ENCODE measurements at regions not wholly inside any gene's neighbourhood (a gene's known extent, or its start where the extent isn't known, plus 50 kb on each side); places are given as distances from the start of the nearest gene placed in this dataset.
"Not testable (repeated sequence)": the region's sequence is repeated elsewhere in the genome, so short reads cannot be mapped to it uniquely, and the experiment has no call there.

DNA sequence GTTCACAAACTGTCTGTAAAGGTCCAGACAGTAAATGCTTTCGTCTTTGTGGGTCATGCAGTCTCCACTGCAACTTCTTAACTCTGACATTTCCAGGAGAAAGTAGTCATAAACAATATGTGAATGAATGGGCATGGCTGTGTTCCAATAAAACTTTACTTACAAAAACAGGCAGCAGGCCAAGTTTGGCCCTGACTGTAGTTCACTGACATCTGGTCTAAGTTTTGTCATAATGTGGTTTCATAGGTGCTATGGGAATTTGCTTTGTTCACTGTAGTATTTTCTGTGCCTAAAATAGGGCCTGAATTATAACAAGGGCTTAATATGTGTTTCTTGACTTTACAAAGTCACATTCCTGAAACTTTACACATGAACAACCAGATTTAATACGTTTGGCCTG is 186.0 kb upstream of the KBTBD8 start:
- DNase-seq = peak; percentile 24

DNA sequence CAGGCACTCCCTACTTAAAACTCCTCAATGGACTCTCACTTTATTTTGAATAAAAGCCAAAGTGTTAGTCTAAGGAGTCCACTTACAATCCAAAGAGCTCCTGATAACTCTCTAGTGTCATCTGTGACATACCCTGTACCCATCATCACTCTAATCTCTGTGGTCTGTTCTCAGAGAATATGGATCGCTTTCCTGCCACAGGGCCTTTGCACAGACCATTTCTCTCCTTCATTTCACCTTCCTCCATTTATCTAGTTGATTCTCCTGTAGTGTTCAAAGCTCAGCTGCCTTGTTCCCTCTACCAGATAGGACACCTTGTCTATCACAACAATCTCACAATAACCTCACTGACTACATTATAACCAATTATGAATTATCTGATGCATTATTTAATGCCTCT is 185.4 kb upstream of the KBTBD8 start:
- DNase-seq = no peak

DNA sequence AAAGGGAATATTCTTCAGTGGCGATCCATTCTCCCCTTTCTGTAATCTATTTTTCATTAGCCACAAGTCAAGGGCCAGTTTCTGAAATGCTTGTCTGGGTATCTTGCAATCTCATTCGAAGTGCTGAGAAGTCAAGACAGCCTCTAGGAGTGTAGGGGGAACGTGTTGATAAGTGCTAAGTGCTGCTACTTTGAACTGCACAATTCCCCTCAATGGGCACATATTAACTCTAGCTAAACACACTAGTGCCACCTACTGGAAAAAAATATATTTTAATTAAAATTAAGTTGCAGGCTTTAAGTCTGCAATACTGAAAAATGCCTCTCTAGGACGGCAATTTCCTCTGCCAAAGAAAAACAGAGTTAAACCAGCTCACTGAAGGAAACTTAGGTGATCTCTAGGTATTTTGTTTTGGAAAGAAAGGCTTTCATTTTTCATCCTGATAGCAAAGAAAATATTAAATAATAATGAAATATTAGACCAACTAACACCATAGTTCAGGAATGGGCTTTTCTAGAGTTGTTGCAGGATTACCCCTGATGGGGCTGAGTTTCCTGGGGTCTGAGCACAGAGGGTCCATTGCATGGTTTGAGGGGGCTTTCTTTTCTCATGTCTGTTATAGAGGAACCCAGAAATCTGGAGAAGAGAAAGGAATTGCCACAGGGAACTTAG is 181.9 kb upstream of the KBTBD8 start:
- DNase-seq = peak; percentile 15

DNA sequence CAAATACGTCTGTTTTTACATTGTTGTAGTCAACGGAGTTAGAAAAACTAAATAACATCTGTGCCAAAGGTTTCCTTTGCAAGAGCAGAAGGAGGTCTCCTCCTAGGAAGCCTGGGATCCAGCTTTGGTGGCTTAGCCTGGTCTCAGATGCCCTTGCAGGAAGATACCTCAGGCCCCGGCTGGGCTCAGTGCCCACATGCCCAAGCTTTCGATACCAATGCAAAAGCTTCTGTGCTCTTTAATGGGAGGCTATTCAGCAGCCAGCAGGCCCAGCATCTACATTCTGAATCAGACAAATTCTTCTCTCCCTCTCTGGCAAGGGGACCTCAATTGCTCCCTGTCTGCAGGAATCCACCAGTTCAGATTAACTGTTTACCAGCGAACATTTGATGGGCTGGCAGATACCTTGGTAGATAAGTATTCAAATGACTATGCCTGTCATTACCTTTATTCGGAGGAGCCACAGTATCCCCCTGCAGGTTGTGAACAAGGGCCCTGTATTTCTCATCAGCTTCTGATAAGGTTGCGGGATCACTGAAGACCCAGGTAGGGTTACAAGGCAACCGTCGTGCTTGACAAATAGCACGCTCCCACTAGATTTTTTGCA is 180.1 kb upstream of the KBTBD8 start:
- DNase-seq = no peak

DNA sequence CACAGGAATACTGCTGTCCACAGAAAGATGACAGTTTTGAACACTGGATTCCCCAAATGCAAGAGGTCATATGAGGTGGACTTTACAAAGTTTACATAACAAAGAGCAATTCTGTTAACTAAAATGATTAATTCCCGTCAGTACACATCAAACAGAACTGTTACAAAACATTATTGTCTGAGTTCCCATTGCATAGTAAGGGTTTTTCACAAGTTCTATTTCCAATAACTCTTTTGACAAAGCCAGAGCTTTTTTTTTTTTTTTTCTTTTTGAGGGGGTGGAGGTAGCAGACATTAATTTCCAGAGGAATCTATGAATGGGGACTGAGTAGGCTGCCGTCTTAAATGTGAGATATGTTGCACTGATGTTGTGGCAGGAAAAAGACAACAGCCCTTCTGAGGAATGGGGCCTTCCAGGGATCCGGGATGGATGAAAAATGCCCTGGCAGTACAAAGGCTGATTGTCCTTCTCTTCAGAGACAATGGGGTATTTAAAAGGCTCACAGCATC is 178.1 kb upstream of the KBTBD8 start:
- no peak for DNase-seq

DNA sequence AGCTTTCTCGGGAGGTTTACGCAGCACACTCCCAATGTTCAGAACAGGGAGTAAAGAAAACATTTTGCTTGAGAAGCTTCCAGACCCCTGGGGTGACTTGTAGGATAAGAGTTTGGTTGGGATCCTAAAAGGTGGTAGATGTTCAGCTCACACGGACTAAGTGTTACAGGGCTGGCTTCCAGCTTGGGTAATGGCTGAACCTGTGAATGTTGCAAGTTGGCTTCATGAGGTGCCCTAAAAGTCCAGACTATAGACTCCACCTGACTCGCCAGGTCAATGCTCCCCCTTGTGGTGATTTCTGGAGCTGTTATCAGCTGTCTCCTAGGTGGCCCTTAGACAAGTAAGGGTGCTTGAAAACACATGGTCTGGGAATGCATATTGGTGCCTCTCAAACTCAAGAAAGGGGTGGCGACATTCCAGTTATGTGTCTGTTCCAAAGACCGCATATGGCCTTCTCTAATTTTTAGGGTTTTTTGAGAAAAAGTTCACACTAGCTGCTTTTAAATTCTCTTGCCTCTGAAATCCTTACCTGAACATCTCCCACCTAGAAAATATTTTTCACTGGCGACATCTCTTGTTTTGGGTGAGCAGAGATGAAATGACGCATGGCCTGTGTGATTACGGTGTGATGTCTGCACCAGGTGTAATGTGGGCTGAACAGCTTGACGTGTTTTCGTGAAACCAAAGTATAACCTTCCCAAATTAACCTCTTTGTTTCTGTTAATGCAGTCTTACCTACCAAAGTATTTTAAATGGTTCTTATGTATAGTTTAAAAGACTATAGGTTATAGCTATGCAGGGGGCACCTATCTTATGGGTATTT is 175.7 kb upstream of the KBTBD8 start:
- DNase-seq = peak; percentile 66

DNA sequence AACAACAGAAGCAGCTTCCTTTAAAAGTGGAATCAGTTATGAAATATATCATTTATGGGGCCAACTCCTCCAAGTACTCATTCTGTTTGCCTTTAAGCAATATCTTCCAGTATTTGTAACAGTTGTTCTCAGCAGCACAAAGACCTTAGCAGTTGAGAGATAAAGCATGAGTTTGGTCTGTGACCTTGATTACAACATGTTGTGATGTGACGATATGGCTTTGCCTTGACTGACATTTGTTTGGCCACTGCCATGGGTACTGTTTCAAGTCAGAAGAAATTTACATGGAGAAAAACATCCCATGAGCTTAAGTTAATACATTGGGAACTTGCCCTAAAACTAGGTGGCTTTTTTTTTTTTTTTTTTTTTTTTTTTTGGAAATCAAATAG is 175.1 kb upstream of the KBTBD8 start:
- no peak for DNase-seq

DNA sequence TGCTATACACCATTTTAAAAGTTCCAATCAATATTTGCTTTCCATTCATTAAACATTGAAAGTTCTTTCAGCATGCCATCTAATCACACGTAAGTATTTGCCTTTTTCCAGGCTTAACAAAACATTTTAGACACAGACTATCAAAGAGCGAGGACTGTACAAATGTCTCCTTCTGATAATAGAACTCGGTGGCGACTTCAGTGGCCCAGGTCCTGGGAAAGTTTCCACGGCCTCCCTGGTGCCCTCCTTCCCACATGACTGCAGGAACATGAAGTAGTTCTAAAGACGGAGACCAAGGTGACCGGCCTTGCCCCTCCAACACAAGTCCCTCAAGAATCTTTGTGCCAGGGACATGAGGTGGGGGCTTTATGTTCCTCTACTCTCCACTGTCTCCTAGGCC is 174.6 kb upstream of the KBTBD8 start:
- DNase-seq = no peak

DNA sequence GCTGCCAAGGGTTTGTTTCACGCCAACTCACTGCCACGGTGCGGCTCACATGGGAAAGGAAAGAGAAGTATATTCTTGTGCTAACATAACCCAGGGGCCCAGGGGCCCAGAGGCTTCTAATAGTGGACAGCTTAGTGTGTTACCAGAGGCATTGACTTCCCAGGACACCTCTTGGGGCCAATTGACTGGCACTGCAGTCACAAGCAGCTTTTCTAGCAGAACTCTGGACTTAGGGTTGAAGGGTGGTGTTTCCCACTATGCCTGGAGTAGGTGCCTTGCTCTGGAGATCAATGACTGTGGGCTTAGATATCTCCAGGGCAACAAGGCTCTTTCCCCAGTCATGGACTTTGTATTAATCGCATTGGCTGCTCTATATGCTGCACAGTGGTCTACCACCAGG is 172.7 kb upstream of the KBTBD8 start:
- no peak for DNase-seq

DNA sequence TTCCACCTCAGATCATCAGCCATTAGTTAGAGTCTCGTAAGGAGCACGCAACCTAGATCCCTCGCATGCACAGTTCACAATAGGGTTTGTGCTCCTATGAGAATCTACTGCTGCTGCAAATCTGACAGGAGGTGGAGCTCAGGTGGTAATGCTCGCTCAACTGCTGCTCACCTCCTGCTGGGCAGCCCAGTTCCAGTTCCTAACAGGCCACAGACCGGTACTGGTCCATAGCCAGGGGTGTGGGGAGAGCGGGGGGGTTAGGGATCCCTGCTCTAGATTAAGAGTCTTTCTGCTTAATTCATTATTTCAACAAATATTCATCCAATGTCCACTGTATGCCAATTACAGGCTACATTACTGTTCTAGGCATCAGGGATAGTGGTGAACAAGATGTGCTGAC is 170.4 kb upstream of the KBTBD8 start:
- no peak for DNase-seq

DNA sequence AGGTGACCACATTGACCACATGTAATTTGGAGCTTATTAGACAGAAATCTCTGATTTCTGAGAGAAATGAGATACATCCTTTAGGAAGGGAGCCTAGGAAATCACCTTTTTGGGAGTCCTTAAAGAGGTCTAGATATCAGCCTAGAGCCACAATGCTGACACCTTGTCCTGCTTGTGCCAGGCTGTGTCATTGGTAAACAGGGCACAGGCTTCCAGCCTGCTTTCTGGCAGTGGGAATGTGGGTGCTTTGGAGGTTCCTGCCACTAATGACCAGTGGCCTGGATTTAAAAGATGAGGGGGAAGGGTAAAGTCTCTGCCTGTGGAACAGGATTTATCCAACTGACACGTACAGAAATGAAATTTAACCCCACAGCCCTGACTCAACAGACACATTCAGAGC is 169.8 kb upstream of the KBTBD8 start:
- DNase-seq = no peak

DNA sequence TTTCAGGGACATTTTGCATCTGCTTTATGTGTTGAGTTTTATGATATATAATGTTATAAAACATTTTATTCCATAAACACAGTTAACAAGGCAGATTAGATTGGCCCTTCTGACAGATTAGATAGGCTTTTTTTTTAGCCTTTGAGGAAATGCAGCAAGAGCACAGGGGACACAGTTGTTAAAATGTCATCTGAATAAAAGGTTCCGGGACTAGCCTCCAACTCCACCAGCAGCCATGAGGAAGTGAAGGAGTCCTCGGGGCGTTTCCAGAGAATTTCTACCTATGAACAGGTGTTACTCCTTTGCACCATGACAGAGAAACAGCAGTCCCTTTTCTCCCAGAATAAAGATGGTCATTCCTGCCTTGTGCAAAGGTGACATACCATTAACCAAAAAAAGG is 167.8 kb upstream of the KBTBD8 start:
- DNase-seq = no peak

DNA sequence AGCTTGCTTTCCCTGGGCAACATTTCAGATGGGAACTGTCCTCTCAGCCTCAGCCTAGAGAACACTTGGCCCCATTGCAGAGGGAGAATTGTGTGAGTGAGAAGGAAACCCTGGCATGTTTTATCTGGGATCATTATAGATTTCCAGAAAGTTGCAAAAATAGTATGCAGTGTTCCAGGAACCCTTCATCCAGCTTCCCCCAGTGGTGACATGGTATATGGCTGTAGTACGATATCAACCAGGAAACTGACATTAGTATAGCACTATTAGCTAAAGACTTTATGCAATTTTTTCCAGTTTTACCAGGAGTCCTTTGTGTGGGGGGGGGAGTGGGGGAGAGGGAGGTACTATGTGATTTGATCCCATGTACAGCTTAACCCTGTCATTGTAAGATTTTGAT is 166.2 kb upstream of the KBTBD8 start:
- no peak for DNase-seq

DNA sequence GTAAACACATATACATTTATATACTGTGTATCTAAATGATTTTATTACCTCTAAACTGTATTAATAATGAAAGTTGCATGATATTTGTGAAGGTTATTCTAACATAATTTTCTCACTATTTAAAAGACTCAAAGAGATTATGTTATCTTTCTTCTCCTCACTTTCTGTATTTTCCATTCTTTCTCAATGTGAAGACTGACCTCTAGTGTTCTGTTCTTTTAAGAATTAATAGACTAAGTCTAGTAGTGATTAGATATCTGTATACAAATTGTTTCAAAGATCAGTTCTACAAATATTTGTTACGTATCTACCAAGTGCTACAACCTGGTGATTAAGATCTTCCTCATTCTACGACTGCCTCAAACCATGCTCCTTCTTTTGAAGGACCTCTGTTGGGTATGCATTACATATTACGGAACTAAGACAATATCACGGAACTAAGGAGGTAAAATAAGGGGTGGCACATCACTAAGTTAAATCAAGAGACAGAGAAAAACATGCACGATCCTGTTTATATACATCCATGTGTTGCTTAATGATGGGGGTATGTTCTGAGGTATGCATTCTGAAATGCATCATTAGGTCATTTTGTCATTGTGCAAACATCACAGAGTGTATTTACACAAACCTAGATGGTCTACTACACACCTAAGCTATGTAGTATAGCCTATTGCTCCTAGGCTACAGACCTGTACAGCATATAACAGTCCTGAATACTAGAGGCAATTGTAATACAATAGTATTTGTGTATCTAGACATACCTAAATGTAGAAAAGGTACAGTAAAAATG is 161.5 kb upstream of the KBTBD8 start:
- DNase-seq = no peak

DNA sequence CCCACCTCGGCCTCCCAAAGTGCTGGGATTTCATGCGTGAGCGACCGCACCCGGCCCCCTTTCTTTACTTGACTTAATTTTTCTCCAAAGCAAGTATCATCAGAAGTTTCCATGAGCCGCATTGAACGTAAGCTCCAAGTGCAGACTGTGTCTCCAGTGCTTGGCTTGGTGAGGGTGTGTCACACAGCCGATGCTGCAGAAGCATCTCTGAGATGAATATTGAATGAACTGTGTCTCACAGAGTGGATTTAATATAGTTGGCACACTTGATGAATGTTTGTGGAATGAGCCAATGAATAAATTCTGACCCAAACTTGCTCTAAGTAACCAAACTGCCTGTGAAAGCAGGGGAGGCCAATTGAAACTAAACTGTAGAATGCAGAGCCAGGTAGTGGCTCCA is 159.4 kb upstream of the KBTBD8 start:
- no peak for DNase-seq

DNA sequence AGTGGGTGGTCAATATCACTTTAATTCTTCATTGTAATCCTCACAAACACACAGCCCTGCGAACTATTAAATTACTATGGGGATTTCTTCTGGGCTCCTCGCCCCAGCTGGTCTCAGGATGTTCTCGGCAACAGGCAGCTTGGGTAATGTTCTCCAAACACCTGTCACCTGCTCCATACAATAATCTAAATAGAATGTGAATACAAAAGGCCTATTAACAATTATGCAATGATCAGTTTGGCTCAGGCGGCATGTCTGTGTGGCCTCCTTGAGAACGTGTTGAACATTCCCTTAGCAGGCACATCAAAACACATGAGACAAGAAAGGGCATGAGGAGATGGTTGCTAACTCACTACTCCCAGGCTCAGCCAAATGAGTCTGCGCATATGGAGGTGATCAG is 158.6 kb upstream of the KBTBD8 start:
- DNase-seq = no peak

DNA sequence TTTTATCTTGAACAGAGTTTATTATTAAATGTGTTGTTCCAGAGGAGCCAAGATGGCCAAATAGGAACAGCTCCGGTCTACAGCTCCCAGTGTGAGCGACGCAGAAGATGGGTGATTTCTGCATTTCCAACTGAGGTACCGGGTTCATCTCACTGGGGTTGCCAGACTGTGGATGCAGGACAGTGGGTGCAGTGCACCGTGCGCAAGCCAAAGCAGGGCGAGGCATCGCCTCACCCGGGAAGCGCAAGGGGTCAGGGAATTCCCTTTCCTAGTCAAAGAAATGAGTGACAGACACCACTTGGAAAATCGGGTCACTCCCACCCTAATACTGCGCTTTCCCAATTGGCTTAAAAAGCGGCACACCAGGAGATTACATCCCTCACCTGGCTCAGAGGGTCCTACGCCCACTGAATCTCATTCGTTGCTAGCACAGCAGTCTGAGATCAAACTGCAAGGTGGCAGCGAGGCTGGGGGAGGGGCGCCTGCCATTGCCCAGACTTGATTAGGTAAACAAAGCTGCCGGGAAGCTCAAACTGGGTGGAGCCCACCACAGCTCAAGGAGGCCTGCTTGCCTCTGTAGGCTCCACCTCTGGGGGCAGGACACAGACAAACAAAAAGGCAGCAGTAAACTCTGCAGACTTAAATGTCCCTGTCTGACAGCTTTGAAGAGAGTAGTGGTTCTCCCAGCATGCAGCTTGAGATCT is 155.2 kb upstream of the KBTBD8 start:
- DNase-seq = not testable (repeated sequence)

DNA sequence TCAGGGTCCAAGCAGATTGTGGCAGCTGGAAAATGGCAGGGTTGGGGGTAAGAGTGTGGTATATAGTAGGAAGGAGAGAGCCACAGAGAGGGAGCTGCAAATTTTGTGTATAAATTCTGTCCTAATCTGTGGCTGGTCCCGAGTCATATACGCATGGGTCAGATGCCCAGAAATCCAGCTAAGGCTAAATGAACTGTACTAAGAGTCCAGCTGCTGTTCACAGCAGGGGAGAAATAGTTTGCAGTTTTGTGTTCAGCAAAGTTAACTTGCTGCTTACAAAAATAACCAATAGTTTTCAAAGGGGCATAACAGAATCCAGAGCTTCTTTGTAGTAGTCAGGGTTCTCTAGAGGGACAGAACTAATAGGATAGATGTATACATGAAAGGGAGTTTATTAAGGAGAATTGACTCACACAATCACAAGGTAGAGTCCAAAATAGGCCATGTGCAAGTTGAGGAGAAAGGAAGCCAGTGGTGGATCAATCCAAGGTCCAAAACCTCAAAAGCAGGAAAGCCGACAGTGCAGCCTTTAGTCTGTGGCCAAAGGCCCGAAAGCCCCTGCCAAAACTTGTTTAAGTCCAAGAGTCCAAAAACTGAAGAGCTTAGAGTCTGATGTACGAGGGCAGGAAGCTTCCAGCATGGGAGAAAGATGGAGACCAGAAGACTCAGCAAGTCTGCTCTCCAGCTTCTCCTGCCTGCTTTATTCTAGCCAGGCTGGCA is 146.1 kb upstream of the KBTBD8 start:
- no peak for DNase-seq

DNA sequence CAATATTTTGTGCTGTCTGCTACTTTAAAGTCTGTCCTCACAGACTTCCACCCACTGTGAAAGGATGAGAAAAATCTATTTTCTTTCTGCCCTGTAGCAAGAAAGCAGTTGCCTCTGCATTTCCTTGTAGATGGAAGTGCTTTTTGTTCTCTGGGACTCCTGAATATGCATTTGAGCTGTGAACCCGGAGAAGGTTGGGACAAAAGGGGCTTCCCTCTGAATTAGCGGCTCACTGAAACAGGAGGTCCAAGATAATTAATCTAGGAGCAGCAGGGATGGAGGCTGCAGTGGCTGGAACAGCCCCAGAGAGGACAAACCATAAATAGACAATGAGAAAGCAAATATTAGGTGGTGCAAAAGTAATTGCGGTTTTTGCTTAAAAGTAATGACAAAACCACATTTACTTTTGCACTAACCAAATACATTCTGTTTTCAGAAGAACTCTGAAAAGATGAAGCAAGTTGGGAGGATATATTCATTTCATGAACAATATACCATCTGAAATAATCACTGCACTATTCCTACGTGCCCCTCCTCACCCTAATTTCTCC is 143.4 kb upstream of the KBTBD8 start:
- no peak for DNase-seq

DNA sequence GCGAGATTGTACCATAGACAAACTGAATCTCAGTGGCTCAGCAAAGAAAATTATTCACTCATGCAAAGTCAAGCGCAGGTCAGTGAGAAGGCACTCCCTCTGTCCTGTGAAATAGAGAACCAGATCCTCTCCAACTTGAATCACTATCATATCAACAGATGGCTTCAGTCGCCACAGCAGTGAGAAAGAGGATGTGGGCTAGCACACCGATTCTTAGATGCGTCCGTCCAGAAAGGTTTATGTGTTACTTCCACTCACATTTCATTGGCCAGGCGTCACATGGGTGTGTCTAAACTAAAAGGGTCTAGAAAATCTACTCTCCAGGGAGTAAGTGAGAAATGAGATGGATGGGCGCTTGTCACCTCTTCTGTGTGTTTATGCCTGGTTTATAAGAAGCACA is 141.6 kb upstream of the KBTBD8 start:
- peak; percentile 3 for DNase-seq

DNA sequence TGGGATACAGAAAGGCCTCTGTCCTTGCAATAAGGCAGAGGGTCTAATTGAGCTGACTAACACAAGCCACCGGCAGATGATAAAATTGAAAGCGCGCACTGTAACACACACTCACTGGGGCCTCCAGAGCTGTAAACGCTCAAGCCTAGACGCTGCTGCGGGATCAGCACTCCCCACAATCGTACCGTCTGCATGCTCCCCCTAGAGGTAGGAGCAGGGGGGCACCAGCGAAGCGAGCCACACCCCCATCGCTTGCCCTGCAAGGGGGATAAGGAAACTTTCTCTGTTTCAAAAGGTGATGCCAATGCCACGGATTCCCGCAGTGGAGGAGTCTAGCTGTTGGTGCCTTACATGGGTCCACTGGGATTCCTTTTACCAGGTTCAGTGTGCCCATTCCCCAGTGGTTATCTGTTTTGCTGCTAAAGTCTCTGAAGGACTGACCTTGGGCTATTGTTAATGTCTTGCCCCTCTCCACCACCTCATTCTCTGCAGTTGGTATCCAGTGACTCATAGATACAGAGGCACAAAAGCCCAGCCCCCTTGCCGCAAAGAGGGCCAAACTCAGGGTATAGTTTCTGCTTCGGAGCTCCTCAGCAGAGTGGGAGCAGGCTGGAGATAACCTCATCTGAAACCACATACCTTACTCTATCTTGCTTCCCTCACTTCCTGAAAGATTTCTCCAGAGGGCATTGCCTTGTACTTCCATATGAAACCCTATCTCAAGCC is 139.3 kb upstream of the KBTBD8 start:
- DNase-seq = no peak

Measured in RPMI8226 (cell line).